22Rv1 (cell line): ENCODE measurements at regions not wholly inside any gene's neighbourhood (a gene's known extent, or its start where the extent isn't known, plus 50 kb on each side); places are given as distances from the start of the nearest gene placed in this dataset.

Experiments used
- ZFX ChIP-seq: fragments of 450-650 bp; IDR thresholded peaks from 2 replicates; pipeline ENCODE4 v1.6.1; 2017; ENCODE audit warnings: antibody characterized with exemption, borderline replicate concordance
- TF ChIP-seq, protein P1 (sequence below): fragments of 450-650 bp; IDR thresholded peaks from 2 replicates; pipeline ENCODE4 v1.5.1; 2017; ENCODE audit warnings: mild to moderate bottlenecking

DNA sequence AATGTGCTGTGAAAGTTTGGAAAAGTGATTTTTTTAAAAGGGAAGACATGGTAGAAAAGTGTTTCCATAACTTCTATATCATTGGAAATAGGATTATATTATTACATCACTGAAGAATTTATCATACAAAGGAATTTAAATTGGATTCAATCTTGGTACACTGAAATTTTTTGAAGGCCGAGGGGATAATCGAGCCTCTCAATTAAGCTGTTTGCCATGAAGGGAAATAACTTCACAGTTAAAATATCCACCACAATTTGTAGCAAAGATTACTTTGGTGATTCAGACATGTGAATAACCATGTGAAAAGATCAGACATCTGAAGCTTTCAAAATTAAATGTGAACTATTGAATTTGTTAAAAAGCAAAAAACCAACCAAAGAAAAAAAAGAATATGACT is 215.3 kb downstream of the KLF5 start:
- TF ChIP-seq, protein P1, sequence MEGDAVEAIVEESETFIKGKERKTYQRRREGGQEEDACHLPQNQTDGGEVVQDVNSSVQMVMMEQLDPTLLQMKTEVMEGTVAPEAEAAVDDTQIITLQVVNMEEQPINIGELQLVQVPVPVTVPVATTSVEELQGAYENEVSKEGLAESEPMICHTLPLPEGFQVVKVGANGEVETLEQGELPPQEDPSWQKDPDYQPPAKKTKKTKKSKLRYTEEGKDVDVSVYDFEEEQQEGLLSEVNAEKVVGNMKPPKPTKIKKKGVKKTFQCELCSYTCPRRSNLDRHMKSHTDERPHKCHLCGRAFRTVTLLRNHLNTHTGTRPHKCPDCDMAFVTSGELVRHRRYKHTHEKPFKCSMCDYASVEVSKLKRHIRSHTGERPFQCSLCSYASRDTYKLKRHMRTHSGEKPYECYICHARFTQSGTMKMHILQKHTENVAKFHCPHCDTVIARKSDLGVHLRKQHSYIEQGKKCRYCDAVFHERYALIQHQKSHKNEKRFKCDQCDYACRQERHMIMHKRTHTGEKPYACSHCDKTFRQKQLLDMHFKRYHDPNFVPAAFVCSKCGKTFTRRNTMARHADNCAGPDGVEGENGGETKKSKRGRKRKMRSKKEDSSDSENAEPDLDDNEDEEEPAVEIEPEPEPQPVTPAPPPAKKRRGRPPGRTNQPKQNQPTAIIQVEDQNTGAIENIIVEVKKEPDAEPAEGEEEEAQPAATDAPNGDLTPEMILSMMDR: no peak
- no peak for TF ChIP-seq ZFX
